ENCODE measurements at regions not wholly inside any gene's neighbourhood (a gene's known extent, or its start where the extent isn't known, plus 50 kb on each side); places are given as distances from the start of the nearest gene placed in this dataset.
"Not testable (repeated sequence)": the region's sequence is repeated elsewhere in the genome, so short reads cannot be mapped to it uniquely, and the experiment has no call there.

- not testable (repeated sequence) for TF ChIP-seq ZNF609 (CRISPR knock-in tag; IDR thresholded peaks at IDR 0.05; ENCODE audit: borderline replicate concordance); ELF4 (CRISPR knock-in tag; IDR thresholded peaks at IDR 0.05; ENCODE audit: borderline replicate concordance); MYNN (CRISPR knock-in tag; IDR thresholded peaks at IDR 0.05; ENCODE audit: low read depth); ZNF530 (CRISPR knock-in tag; IDR thresholded peaks at IDR 0.05; ENCODE audit: low read depth); CTCF (CRISPR knock-in tag; IDR thresholded peaks at IDR 0.05); FOXM1 (CRISPR knock-in tag; IDR thresholded peaks at IDR 0.05); BRCA1 (CRISPR knock-in tag; IDR thresholded peaks at IDR 0.05); PATZ1 (CRISPR knock-in tag; IDR thresholded peaks at IDR 0.05); ZBTB8A (CRISPR knock-in tag; IDR thresholded peaks at IDR 0.05; ENCODE audit: borderline replicate concordance, low read depth); CREM (IDR thresholded peaks at IDR 0.05); CREM (CRISPR knock-in tag; IDR thresholded peaks at IDR 0.05); ZMAT5 (CRISPR knock-in tag; IDR thresholded peaks at IDR 0.05; ENCODE audit: borderline replicate concordance, low read depth)
Observed at GRCh38 chr2:223496853-223497252, 105.3 kb downstream of the SCG2 start.

All from HepG2 (cell line).